Neutrophil (primary cell): ENCODE measurements at regions not wholly inside any gene's neighbourhood (a gene's known extent, or its start where the extent isn't known, plus 50 kb on each side); places are given as distances from the start of the nearest gene placed in this dataset.
"Not testable (repeated sequence)": the region's sequence is repeated elsewhere in the genome, so short reads cannot be mapped to it uniquely, and the experiment has no call there.

Experiments
- H3K27ac ChIP-seq: fragments of 200-600 bp; sonication (generic); 2 replicates; pipeline ENCODE4 v1.5.1; 2016; ENCODE audit warnings: mild to moderate bottlenecking, moderate library complexity
- H3K27me3 ChIP-seq: fragments of 200-600 bp; sonication (generic); 2 replicates; pipeline ENCODE4 v1.6.0; 2016; ENCODE audit warnings: mild to moderate bottlenecking
- H3K36me3 ChIP-seq: fragments of 200-600 bp; sonication (generic); 2 replicates; pipeline ENCODE4 v1.5.1; 2017
- H3K4me1 ChIP-seq, 2 experiments: fragments of 200-600 bp in 1 of 2; sonication (generic) in 1 of 2; 1 replicate in 1 of 2; 2 replicates in 1 of 2; pipeline versions ENCODE4 v1.5.1 to v1.6.1; 2013 to 2016; ENCODE audit warnings: low read depth in 1 of 2, low read length in 1 of 2, mild to moderate bottlenecking in 1 of 2, moderate library complexity in 1 of 2; ENCODE audit not compliant: control insufficient read depth in 1 of 2, insufficient read depth in 1 of 2
- H3K4me3 ChIP-seq, 2 experiments: fragments of 200-600 bp in 1 of 2; sonication (generic) in 1 of 2; 1 replicate in 1 of 2; 2 replicates in 1 of 2; pipeline ENCODE4 v1.5.1; 2013 to 2016; ENCODE audit warnings: low read depth in 1 of 2, low read length in 1 of 2, mild to moderate bottlenecking in 1 of 2, moderate library complexity in 1 of 2
- H3K9me3 ChIP-seq: fragments of 200-600 bp; sonication (generic); 2 replicates; pipeline ENCODE4 v1.5.1; 2016
- TF ChIP-seq, protein P1 (sequence below): fragments of 200-600 bp; sonication (generic); IDR thresholded peaks from 2 replicates; pipeline ENCODE4 v1.5.1; 2016; ENCODE audit warnings: antibody characterized with exemption

GRCh38 chr20:1748777-1749176, 91.2 kb upstream of the SIRPG start:
- Histone ChIP-seq H3K9me3 (no peaks in the 10 kb centered on the region), H3K27me3 (no peaks in the 10 kb centered on the region), H3K4me3 (no peak overlapping the region), H3K27ac (no peak overlapping the region), H3K4me1 (no peaks in the 10 kb centered on the region), H3K36me3 (no peaks in the 10 kb centered on the region)
- TF ChIP-seq, protein P1, sequence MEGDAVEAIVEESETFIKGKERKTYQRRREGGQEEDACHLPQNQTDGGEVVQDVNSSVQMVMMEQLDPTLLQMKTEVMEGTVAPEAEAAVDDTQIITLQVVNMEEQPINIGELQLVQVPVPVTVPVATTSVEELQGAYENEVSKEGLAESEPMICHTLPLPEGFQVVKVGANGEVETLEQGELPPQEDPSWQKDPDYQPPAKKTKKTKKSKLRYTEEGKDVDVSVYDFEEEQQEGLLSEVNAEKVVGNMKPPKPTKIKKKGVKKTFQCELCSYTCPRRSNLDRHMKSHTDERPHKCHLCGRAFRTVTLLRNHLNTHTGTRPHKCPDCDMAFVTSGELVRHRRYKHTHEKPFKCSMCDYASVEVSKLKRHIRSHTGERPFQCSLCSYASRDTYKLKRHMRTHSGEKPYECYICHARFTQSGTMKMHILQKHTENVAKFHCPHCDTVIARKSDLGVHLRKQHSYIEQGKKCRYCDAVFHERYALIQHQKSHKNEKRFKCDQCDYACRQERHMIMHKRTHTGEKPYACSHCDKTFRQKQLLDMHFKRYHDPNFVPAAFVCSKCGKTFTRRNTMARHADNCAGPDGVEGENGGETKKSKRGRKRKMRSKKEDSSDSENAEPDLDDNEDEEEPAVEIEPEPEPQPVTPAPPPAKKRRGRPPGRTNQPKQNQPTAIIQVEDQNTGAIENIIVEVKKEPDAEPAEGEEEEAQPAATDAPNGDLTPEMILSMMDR: no peak

DNA sequence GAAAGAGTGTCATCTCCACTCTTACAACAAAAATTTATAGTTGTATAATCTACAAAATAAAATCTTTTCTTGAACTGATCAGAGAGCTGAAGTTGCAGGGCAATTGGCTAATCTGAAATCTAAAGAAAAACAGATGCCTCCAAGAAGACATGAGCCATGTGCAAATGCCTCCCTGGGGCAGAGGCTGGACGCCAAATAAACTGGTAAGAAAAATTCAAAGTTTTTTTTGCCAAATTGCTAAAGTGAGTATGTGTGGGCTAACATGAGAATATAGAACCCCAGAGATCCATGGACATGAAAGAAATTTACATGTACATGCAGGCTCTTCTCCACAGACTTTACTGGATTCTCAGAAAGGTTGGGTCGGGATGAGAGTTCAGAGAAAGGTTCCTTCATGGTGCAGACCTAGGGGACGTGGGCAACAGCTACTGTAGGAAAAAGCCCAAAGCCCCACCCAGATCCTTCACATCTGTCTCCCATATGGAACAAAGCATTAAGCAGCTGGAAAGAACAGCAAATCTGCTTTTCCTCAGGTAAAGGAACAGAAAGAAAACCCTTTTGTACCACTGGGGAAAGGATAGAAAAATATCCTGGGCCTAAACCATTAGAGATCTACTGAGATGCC, 90.5 kb upstream of the SIRPG start:
- Histone ChIP-seq H3K27me3 (no peaks in the 10 kb centered on the region), H3K36me3 (no peaks in the 10 kb centered on the region), H3K27ac (no peak overlapping the region), H3K4me1 (no peaks in the 10 kb centered on the region), H3K9me3 (no peaks in the 10 kb centered on the region), H3K4me3 (no peak overlapping the region)
- TF ChIP-seq, protein P1: no peak

- H3K4me1 ChIP-seq: peaks cover 8 to 10% of the 10 kb centered on the region in 2 experiments
- not testable (repeated sequence) for H3K27ac ChIP-seq, H3K36me3 ChIP-seq, H3K27me3 ChIP-seq, H3K4me3 ChIP-seq, H3K9me3 ChIP-seq
Measured at GRCh38 chr20:1742049-1742434, 84.5 kb upstream of the SIRPG start.

DNA sequence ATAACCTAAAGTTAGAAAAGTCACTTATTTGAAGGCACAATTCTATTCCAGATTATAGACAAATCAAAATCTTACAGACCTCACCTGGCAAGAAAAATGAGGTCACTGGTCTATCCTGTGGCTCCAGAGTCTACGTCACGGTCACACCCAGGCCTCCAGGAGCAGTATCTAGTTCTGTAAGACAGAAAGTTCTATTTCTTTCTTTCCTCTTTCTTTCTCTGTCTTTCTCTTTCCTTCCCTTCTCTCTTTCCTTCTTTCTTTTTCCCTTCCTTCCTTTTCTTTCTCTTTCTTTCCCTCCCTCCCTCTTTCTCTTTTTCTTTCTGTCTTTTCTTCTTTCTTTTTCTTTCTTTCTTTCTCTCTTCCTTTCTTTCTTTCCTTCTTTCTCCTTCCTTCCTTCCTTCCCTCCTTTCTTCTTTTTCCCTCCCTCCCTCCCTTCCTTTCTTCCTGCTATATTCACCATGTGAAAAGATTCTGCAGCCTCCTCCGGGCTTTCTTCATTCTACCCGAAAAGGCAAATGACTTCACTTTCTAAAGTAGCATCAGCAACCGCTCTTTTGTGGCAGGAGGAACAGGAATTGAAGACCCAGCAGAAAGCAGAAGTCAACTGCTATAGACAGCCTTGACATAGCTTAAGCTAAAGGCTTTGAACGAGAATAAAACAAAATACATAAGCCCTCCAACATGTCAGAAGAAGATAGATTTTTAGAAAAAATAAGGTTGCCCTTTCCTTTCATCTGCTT, 83.9 kb upstream of the SIRPG start:
- Histone ChIP-seq H3K4me1 (peaks cover 8 to 10% of the 10 kb centered on the region in 2 experiments), H3K4me3 (no peak overlapping the region), H3K27ac (peak overlapping the region; percentile 32), H3K9me3 (no peaks in the 10 kb centered on the region), H3K27me3 (no peaks in the 10 kb centered on the region), H3K36me3 (no peaks in the 10 kb centered on the region)
- TF ChIP-seq, protein P1: no peak

GRCh38 chr20:1737134-1737533, 79.6 kb upstream of the SIRPG start:
- TF ChIP-seq, protein P1: no peak
- Histone ChIP-seq H3K27ac (no peak overlapping the region), H3K9me3 (no peaks in the 10 kb centered on the region), H3K4me3 (no peak overlapping the region), H3K4me1 (peaks cover 8 to 10% of the 10 kb centered on the region in 2 experiments), H3K36me3 (no peaks in the 10 kb centered on the region), H3K27me3 (no peaks in the 10 kb centered on the region)

GRCh38 chr20:1735417-1736089, 78.0 kb upstream of the SIRPG start:
- no peaks in the 10 kb centered on the region for H3K36me3 ChIP-seq
- TF ChIP-seq, protein P1: no peak
- no peak overlapping the region for H3K4me3 ChIP-seq

More at GRCh38 chr20:1735417-1736089, 78.0 kb upstream of the SIRPG start:
- Histone ChIP-seq H3K27me3 (no peaks in the 10 kb centered on the region), H3K4me1 (no peaks in the 10 kb centered on the region), H3K9me3 (no peaks in the 10 kb centered on the region), H3K27ac (no peak overlapping the region)
